SKM-1 treated with dmso at 0.1 percent for 144 hours (cell line): ENCODE measurements at regions not wholly inside any gene's neighbourhood (a gene's known extent, or its start where the extent isn't known, plus 50 kb on each side); places are given as distances from the start of the nearest gene placed in this dataset.

Experiments used
- DNase-seq: peaks from one replicate; lab custom pipeline; 2025; ENCODE audit not compliant: unreplicated experiment; lab: John Stamatoyannopoulos, UW

GRCh38 chr13:85896516-85897450 lies 97.6 kb upstream of the SLITRK6 start:
- no peak for DNase-seq

- no peak for DNase-seq
These were observed 88.2 kb upstream of the SLITRK6 start for GRCh38 chr13:85887406-85887805.

- DNase-seq: no peak
These were observed 79.8 kb upstream of the SLITRK6 start for GRCh38 chr13:85879014-85879413.

- DNase-seq: peak; percentile 13
These were observed 65.8 kb upstream of the SLITRK6 start for GRCh38 chr13:85864963-85865530.

- DNase-seq: no peak
These were observed 54.9 kb upstream of the SLITRK6 start for GRCh38 chr13:85853901-85854663.

- DNase-seq: no peak
These were observed 54.1 kb upstream of the SLITRK6 start for GRCh38 chr13:85853161-85853894.
